Neutrophil (primary cell): ENCODE measurements at regions not wholly inside any gene's neighbourhood (a gene's known extent, or its start where the extent isn't known, plus 50 kb on each side); places are given as distances from the start of the nearest gene placed in this dataset.

Experiments used
- H3K27ac ChIP-seq: fragments of 200-600 bp; sonication (generic); 2 replicates; pipeline ENCODE4 v1.5.1; 2016; ENCODE audit warnings: mild to moderate bottlenecking, moderate library complexity
- H3K27me3 ChIP-seq: fragments of 200-600 bp; sonication (generic); 2 replicates; pipeline ENCODE4 v1.6.0; 2016; ENCODE audit warnings: mild to moderate bottlenecking
- H3K36me3 ChIP-seq: fragments of 200-600 bp; sonication (generic); 2 replicates; pipeline ENCODE4 v1.5.1; 2017
- H3K4me1 ChIP-seq, 2 experiments: fragments of 200-600 bp in 1 of 2; sonication (generic) in 1 of 2; 1 replicate in 1 of 2; 2 replicates in 1 of 2; pipeline versions ENCODE4 v1.5.1 to v1.6.1; 2013 to 2016; ENCODE audit warnings: low read depth in 1 of 2, low read length in 1 of 2, mild to moderate bottlenecking in 1 of 2, moderate library complexity in 1 of 2; ENCODE audit not compliant: control insufficient read depth in 1 of 2, insufficient read depth in 1 of 2
- H3K4me3 ChIP-seq, 2 experiments: fragments of 200-600 bp in 1 of 2; sonication (generic) in 1 of 2; 1 replicate in 1 of 2; 2 replicates in 1 of 2; pipeline ENCODE4 v1.5.1; 2013 to 2016; ENCODE audit warnings: low read depth in 1 of 2, low read length in 1 of 2, mild to moderate bottlenecking in 1 of 2, moderate library complexity in 1 of 2
- H3K9me3 ChIP-seq: fragments of 200-600 bp; sonication (generic); 2 replicates; pipeline ENCODE4 v1.5.1; 2016
- CTCF ChIP-seq: fragments of 200-600 bp; sonication (generic); IDR thresholded peaks from 2 replicates; pipeline ENCODE4 v1.5.1; 2016; ENCODE audit warnings: antibody characterized with exemption

DNA sequence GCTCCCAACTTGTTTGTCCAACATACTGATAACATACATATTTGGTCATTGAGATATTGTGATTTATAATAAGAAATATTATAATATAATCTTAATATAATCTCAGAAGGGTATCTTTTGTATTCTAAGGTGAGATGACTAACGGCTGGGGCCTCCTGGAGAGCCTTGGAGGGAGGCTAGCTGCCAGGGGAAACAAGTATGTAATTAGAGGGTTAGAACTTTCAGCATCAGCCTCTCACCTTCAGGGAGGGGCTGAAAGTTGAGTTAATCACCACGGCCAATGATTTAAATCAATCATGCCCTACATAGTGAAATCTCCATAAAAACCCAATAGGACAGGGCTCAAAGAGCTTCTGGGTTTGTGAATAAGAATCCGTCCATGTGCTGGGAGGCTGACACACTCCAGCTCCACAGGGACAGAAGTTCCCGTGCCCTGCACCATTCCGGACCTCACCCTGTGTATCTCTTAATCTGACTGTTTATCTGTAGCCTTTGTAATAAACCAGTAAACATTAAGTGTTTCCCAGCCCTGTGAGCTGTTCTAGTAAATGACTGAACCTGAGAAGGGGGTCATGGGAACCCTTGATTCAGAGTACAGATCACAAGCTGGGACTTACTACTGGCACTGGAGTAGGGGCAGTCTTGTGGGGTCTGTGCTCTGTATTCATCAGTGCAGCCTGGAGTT lies 86.3 kb upstream of the STEAP1B start:
- peaks cover 37 to 58% of the 10 kb centered on the region in 2 experiments for H3K4me1 ChIP-seq

GRCh38 chr7:22584179-22584578 lies 84.2 kb upstream of the STEAP1B start:
- no peak overlapping the region for H3K27ac ChIP-seq
- no peaks in the 10 kb centered on the region for H3K9me3 ChIP-seq
- H3K4me3 ChIP-seq, result no peak overlapping the region
- H3K27me3 ChIP-seq, result no peaks in the 10 kb centered on the region
- H3K36me3 ChIP-seq, result no peaks in the 10 kb centered on the region
- peaks cover 31 to 60% of the 10 kb centered on the region in 2 experiments for H3K4me1 ChIP-seq
- TF ChIP-seq CTCF, result no peak

More for the DNA sequence above, 86.3 kb upstream of the STEAP1B start:
- peak overlapping the region; percentile 75 for H3K27ac ChIP-seq
- H3K4me3 ChIP-seq, result no peak overlapping the region
- H3K36me3 ChIP-seq, result no peaks in the 10 kb centered on the region
- no peaks in the 10 kb centered on the region for H3K27me3 ChIP-seq
- H3K9me3 ChIP-seq, result no peaks in the 10 kb centered on the region
- no peak for TF ChIP-seq CTCF

DNA sequence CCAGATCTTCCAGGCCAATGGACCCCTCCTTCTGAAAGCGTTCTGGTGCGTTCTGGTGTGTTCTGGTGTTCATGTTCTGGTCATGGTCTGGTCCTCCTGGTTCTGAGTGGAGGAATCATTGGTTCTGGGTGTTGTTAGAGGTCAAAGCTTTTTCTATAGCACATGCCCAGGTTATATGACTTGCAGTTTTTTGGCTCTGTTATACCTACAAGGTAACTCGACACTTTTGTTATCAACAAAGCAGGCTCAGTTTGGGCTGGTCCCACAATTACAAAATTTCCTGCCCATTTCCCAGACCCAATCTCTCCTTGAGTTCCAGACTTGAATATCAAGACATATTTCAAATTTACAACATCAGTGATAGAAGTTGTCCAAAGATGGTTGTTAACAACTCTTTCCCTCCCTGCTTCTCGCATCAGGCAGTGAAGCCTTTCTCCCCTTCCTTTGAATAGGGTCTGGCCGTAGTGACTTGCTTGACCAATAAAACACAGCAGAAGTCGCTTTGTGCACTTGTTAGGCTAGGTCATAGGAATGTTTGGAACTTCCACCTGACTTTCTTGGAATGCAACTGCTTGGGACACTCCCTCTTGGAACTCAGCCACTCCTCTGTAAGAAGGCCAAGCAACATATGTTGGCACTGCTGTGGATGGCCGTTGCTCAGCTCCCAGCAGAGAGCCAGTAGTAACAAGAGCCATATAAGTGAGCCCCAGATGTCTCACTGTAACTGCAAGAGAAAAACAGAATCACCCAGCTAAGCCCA lies 83.1 kb upstream of the STEAP1B start:
- Histone ChIP-seq H3K9me3 (no peaks in the 10 kb centered on the region), H3K4me1 (peaks cover 32 to 60% of the 10 kb centered on the region in 2 experiments), H3K27ac (no peak overlapping the region), H3K27me3 (no peaks in the 10 kb centered on the region), H3K4me3 (no peak overlapping the region), H3K36me3 (no peaks in the 10 kb centered on the region)
- no peak for TF ChIP-seq CTCF

- Histone ChIP-seq H3K27ac (no peak overlapping the region), H3K36me3 (no peaks in the 10 kb centered on the region), H3K9me3 (no peaks in the 10 kb centered on the region), H3K4me1 (peaks cover 33 to 61% of the 10 kb centered on the region in 2 experiments), H3K27me3 (no peaks in the 10 kb centered on the region), H3K4me3 (no peak overlapping the region)
- no peak for TF ChIP-seq CTCF
Observed at GRCh38 chr7:22581099-22581498, 81.1 kb upstream of the STEAP1B start.

DNA sequence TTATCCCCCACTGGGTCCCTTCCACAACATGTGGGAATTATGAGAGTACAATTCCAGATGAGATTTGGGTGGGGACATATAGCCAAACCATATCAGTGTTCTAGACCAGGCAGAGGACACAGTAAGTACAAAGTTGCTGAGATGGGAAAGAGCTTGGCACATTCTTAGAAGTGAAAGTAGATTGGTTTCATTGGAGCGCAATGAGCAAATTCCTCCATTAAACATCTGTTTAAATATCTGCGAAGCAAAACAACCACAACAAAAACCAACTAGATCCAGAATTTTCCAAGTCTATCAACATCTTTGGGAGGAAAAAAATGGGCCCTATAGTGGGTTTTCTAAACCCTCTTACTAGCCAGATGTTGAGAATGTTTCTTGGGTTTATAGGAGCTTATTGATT lies 80.0 kb upstream of the STEAP1B start:
- Histone ChIP-seq H3K4me1 (peaks cover 45 to 69% of the 10 kb centered on the region in 2 experiments), H3K27ac (no peak overlapping the region), H3K36me3 (no peaks in the 10 kb centered on the region), H3K27me3 (no peaks in the 10 kb centered on the region), H3K4me3 (no peak overlapping the region), H3K9me3 (no peaks in the 10 kb centered on the region)
- TF ChIP-seq CTCF, result no peak
